ENCODE measurements at regions not wholly inside any gene's neighbourhood (a gene's known extent, or its start where the extent isn't known, plus 50 kb on each side); places are given as distances from the start of the nearest gene placed in this dataset.

GRCh38 chr16:86117235-86117634 is 218.3 kb downstream of the IRF8 start:
- Mint-ChIP-seq H3K9me3 (peaks cover 0 to 3% (median 0%) of the 10 kb centered on the region in 7 donors), H3K36me3 (no peaks in the 10 kb centered on the region), H3K27me3 (ENCODE audit: low read depth in 3 of 3) (peaks cover 20 to 21% (median 21%) of the 10 kb centered on the region in 3 donors), H3K4me3 (no peak overlapping the region), H3K27ac (no peak overlapping the region), H3K4me1 (no peaks in the 10 kb centered on the region)
- intact Hi-C loops (cut with micrococcal nuclease), result no loop called here
- 56% methylated on average over 4 of the region's 5 CpGs for WGBS (ENCODE audit: insufficient coverage)
- Histone ChIP-seq H3K36me3 (replicated peaks in 1 of 2; ENCODE audit: control insufficient read depth in 1 of 2, insufficient read depth in 2 of 2, low read length in 2 of 2) (no peaks in the 10 kb centered on the region), H3K79me2 (ENCODE audit: insufficient read depth, low read length) (no peaks in the 10 kb centered on the region), H3K4me3 (replicated peaks in 1 of 3; ENCODE audit: low read depth in 2 of 3, low read length in 3 of 3) (no peak overlapping the region), H3K9me3 (replicated peaks in 1 of 2; ENCODE audit: control insufficient read depth in 1 of 2, insufficient read depth in 1 of 2, low read length in 2 of 2) (no peaks in the 10 kb centered on the region), H3K27ac (ENCODE audit: low read depth in 1 of 2, low read length in 2 of 2) (no peak overlapping the region), H3K9ac (ENCODE audit: insufficient read depth, low read length, poor library complexity, severe bottlenecking) (no peak overlapping the region), H3K27me3 (ENCODE audit: control insufficient read depth in 2 of 2, insufficient read depth in 2 of 2, low read length in 2 of 2) (peaks cover 0 to 6% of the 10 kb centered on the region in 2 donors), H4K20me1 (ENCODE audit: insufficient read depth, low read length) (no peaks in the 10 kb centered on the region), H3K4me1 (ENCODE audit: control insufficient read depth in 1 of 2, insufficient read depth in 2 of 2, low read length in 2 of 2) (no peaks in the 10 kb centered on the region), H2AFZ (ENCODE audit: insufficient read depth, low read depth, low read length, poor library complexity, severe bottlenecking) (no peak overlapping the region), H3K4me2 (replicated peaks; ENCODE audit: extremely low read depth, low read length, poor library complexity, severe bottlenecking) (no peak overlapping the region)
- DNase-seq, result no peak
- TF ChIP-seq, protein P1, sequence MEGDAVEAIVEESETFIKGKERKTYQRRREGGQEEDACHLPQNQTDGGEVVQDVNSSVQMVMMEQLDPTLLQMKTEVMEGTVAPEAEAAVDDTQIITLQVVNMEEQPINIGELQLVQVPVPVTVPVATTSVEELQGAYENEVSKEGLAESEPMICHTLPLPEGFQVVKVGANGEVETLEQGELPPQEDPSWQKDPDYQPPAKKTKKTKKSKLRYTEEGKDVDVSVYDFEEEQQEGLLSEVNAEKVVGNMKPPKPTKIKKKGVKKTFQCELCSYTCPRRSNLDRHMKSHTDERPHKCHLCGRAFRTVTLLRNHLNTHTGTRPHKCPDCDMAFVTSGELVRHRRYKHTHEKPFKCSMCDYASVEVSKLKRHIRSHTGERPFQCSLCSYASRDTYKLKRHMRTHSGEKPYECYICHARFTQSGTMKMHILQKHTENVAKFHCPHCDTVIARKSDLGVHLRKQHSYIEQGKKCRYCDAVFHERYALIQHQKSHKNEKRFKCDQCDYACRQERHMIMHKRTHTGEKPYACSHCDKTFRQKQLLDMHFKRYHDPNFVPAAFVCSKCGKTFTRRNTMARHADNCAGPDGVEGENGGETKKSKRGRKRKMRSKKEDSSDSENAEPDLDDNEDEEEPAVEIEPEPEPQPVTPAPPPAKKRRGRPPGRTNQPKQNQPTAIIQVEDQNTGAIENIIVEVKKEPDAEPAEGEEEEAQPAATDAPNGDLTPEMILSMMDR (IDR thresholded peaks at IDR 0.05), result no peak

DNA sequence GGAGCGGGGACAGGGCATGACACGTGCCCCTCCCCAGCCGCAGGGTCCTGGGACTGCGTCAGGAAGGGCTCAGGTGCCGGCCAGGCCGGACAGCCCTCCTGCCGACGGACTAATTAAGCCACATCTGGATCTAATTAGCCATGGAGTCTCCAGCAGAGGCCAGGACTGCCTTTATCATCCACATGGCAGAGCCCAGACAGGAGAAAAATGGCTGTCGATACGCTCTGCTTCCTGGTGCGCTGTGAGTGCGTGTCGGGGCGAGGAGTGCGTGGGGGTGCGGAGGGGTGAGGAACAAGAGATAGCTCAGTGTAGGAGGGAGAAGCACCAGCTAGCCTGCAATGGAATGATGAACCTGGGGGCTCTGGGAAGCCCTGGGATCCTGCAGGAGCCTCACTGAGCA is 218.8 kb downstream of the IRF8 start:
- Mint-ChIP-seq H3K4me3 (no peak overlapping the region), H3K27ac (peak overlapping the region in 1 of 7 donors; percentile 54), H3K9me3 (peaks cover 0 to 3% (median 0%) of the 10 kb centered on the region in 7 donors), H3K36me3 (no peaks in the 10 kb centered on the region), H3K4me1 (no peaks in the 10 kb centered on the region), H3K27me3 (ENCODE audit: low read depth in 3 of 3) (peaks cover 21 to 22% (median 21%) of the 10 kb centered on the region in 3 donors)
- no peak for DNase-seq
- no peak overlapping the region for H3K9ac ChIP-seq (ENCODE audit: insufficient read depth, low read length, poor library complexity, severe bottlenecking)
- H4K20me1 ChIP-seq (ENCODE audit: insufficient read depth, low read length), result no peaks in the 10 kb centered on the region
- no peak overlapping the region for H3K27ac ChIP-seq (ENCODE audit: low read depth in 1 of 2, low read length in 2 of 2)
- H3K4me2 ChIP-seq (replicated peaks; ENCODE audit: extremely low read depth, low read length, poor library complexity, severe bottlenecking), result no peak overlapping the region
- H3K79me2 ChIP-seq (ENCODE audit: insufficient read depth, low read length), result no peaks in the 10 kb centered on the region
- intact Hi-C loops (cut with micrococcal nuclease), result no loop called here
- WGBS (ENCODE audit: insufficient coverage), result 85% methylated on average over 16 of the region's 16 CpGs
- no peaks in the 10 kb centered on the region for H3K9me3 ChIP-seq (replicated peaks in 1 of 2; ENCODE audit: control insufficient read depth in 1 of 2, insufficient read depth in 1 of 2, low read length in 2 of 2)
- no peaks in the 10 kb centered on the region for H3K4me1 ChIP-seq (ENCODE audit: control insufficient read depth in 1 of 2, insufficient read depth in 2 of 2, low read length in 2 of 2)
- H2AFZ ChIP-seq (ENCODE audit: insufficient read depth, low read depth, low read length, poor library complexity, severe bottlenecking), result no peak overlapping the region
- no peaks in the 10 kb centered on the region for H3K36me3 ChIP-seq (replicated peaks in 1 of 2; ENCODE audit: control insufficient read depth in 1 of 2, insufficient read depth in 2 of 2, low read length in 2 of 2)
- H3K4me3 ChIP-seq (replicated peaks in 1 of 3; ENCODE audit: low read depth in 2 of 3, low read length in 3 of 3), result no peak overlapping the region
- peaks cover 0 to 6% of the 10 kb centered on the region in 2 donors for H3K27me3 ChIP-seq (ENCODE audit: control insufficient read depth in 2 of 2, insufficient read depth in 2 of 2, low read length in 2 of 2)
- TF ChIP-seq, protein P1 (IDR thresholded peaks at IDR 0.05), result no peak
